Liver (tissue), 3 donors: ENCODE measurements at regions not wholly inside any gene's neighbourhood (a gene's known extent, or its start where the extent isn't known, plus 50 kb on each side); places are given as distances from the start of the nearest gene placed in this dataset.

Experiments used
- CTCF ChIP-seq: fragments of 150-350 bp; IDR thresholded peaks from 2 replicates; pipeline ENCODE4 v1.5.1; 2017; ENCODE audit warnings: improper control_type of control experiment, low read depth, low read length; ENCODE audit not compliant: missing input control
- FOXA1 ChIP-seq: IDR thresholded peaks from 2 replicates; pipeline ENCODE4 v1.6.1; 2016; ENCODE audit warnings: antibody characterized with exemption
- RAD21 ChIP-seq, 2 donors: IDR thresholded peaks; 2 replicates each; pipeline ENCODE4 v1.6.1; 2016; ENCODE audit warnings: antibody characterized with exemption in 2 of 2, mild to moderate bottlenecking in 2 of 2
- REST ChIP-seq: IDR thresholded peaks from 2 replicates; pipeline ENCODE4 v1.6.1; 2016; ENCODE audit warnings: antibody characterized with exemption, mild to moderate bottlenecking
- TAF1 ChIP-seq: conservative IDR thresholded peaks from 2 replicates; pipeline ENCODE4 v1.6.1; 2016; ENCODE audit warnings: antibody characterized with exemption, mild to moderate bottlenecking
- YY1 ChIP-seq: IDR thresholded peaks from 2 replicates; pipeline ENCODE4 v1.6.1; 2016; ENCODE audit warnings: antibody characterized with exemption, mild to moderate bottlenecking
- donor health status: healthy.
- donor health status: healthy.

GRCh38 chr6:149136913-149137286 lies 180.6 kb upstream of the TAB2 start:
- TF ChIP-seq TAF1 (no peak), YY1 (no peak), FOXA1 (no peak), CTCF (no peak), REST (no peak), RAD21 (IDR thresholded peaks at IDR 0.05) (no peak)
